Lung (tissue), 11 donors: ENCODE measurements at regions not wholly inside any gene's neighbourhood (a gene's known extent, or its start where the extent isn't known, plus 50 kb on each side); places are given as distances from the start of the nearest gene placed in this dataset.
"Not testable (repeated sequence)": the region's sequence is repeated elsewhere in the genome, so short reads cannot be mapped to it uniquely, and the experiment has no call there.

Source experiments
- ATAC-seq: fragments of 200-7000 bp; cut with Tn5 transposase; one replicate; pipeline ENCODE4 v1.9.1; 2020; ENCODE audit warnings: moderate number of reproducible peaks; ENCODE audit not compliant: insufficient read depth, low FRiP score
- DNase-seq, 3 donors: peaks; one replicate each; pipeline ENCODE4 v3.0.0-alpha.2; 2013 to 2017
- H3K27ac ChIP-seq, 2 donors: one replicate each; pipeline ENCODE4 v1.5.1; 2013; ENCODE audit warnings: mild to moderate bottlenecking in 2 of 2, moderate library complexity in 2 of 2, control low read depth in 1 of 2, inconsistent platforms in 1 of 2, low read depth in 1 of 2, low read length in 1 of 2
- H3K27me3 ChIP-seq, 3 donors: one replicate each; pipeline ENCODE4 v1.5.1; 2013; ENCODE audit warnings: low read length in 2 of 3; ENCODE audit not compliant: control insufficient read depth in 3 of 3, insufficient read depth in 3 of 3
- H3K36me3 ChIP-seq, 4 donors: one replicate each; pipeline ENCODE4 v1.5.1; 2013; ENCODE audit warnings: low read length in 4 of 4, mild to moderate bottlenecking in 1 of 4, moderate library complexity in 1 of 4; ENCODE audit not compliant: control insufficient read depth in 4 of 4, insufficient read depth in 4 of 4
- H3K4me1 ChIP-seq, 5 donors: one replicate each; pipeline ENCODE4 v1.5.1; 2013; ENCODE audit warnings: low read length in 5 of 5, mild to moderate bottlenecking in 2 of 5, moderate library complexity in 1 of 5; ENCODE audit not compliant: control insufficient read depth in 5 of 5, insufficient read depth in 5 of 5
- H3K4me3 ChIP-seq: one replicate; pipeline ENCODE4 v1.5.1; 2013; ENCODE audit warnings: mild to moderate bottlenecking, control low read depth, moderate library complexity
- H3K9ac ChIP-seq, 2 donors: one replicate each; pipeline ENCODE4 v1.5.1; 2013; ENCODE audit warnings: low read length in 2 of 2, control low read depth in 1 of 2; ENCODE audit not compliant: insufficient read depth in 1 of 2
- H3K9me3 ChIP-seq, 4 donors: one replicate each; pipeline ENCODE4 v1.5.1; 2013; ENCODE audit warnings: low read length in 3 of 4, mild to moderate bottlenecking in 1 of 4, moderate library complexity in 1 of 4; ENCODE audit not compliant: control insufficient read depth in 4 of 4, insufficient read depth in 3 of 4
- CTCF ChIP-seq: IDR thresholded peaks from 2 replicates; pipeline ENCODE4 v1.5.1; 2012; ENCODE audit warnings: mild to moderate bottlenecking; ENCODE audit errors: control extremely low read depth, extremely low read depth
- WGBS, 2 donors: extraction: QIAGEN DNeasy Blood & Tissue Kit; methylation state at CpG; one replicate each; pipeline ENCODE4 v1.1.7; 2013; 5-methylcytosine and 5-hydroxymethylcytosine counted together
- donor health status: control.
- donor health status: control.
- donor health status: Bipolar disorder and iron deficiency.
- donor health status: healthy.
- donor health status: DM: yes; HTN: yes; CAD: no.

- Histone ChIP-seq H3K4me1 (peaks cover 0 to 5% (median 0%) of the 10 kb centered on the region in 5 donors), H3K9me3 (peaks cover 0 to 6% (median 1%) of the 10 kb centered on the region in 4 donors), H3K9ac (no peak overlapping the region), H3K36me3 (no peaks in the 10 kb centered on the region), H3K27ac (no peak overlapping the region), H3K4me3 (no peak overlapping the region), H3K27me3 (no peaks in the 10 kb centered on the region)
- 80% methylated on average over 3 of the region's 3 CpGs for WGBS, 2 donors
- ATAC-seq (no peak), DNase-seq (peak in 1 of 3 donors; percentile 15)
- no peak for TF ChIP-seq CTCF
These were observed 418.4 kb downstream of the NUP35 start for GRCh38 chr2:183542606-183543005.

- no peak for TF ChIP-seq CTCF
- Histone ChIP-seq H3K4me3 (no peak overlapping the region), H3K36me3 (no peaks in the 10 kb centered on the region), H3K27ac (no peak overlapping the region), H3K4me1 (peaks cover 0 to 5% (median 0%) of the 10 kb centered on the region in 5 donors), H3K9ac (no peak overlapping the region), H3K27me3 (no peaks in the 10 kb centered on the region), H3K9me3 (peaks cover 0 to 6% (median 1%) of the 10 kb centered on the region in 4 donors)
- no peak for DNase-seq
- no peak for ATAC-seq
- 84 to 90% methylated on average over 5 of the region's 5 CpGs for WGBS, 2 donors
These were observed 419.0 kb downstream of the NUP35 start for GRCh38 chr2:183543222-183543621.

- DNase-seq: no peak
- ATAC-seq: no peak
- no peaks in the 10 kb centered on the region for H3K36me3 ChIP-seq
These were observed 419.5 kb downstream of the NUP35 start for GRCh38 chr2:183543731-183544130.

GRCh38 chr2:183546560-183547350 is 422.5 kb downstream of the NUP35 start:
- 82 to 84% methylated on average over 19 to 21 of the region's 21 CpGs for WGBS, 2 donors
- ATAC-seq, H3K4me3 ChIP-seq: not testable (repeated sequence)

More at GRCh38 chr2:183543731-183544130, 419.5 kb downstream of the NUP35 start:
- Histone ChIP-seq H3K9me3 (peaks cover 0 to 6% (median 1%) of the 10 kb centered on the region in 4 donors), H3K27ac (no peak overlapping the region), H3K4me1 (peaks cover 0 to 3% (median 0%) of the 10 kb centered on the region in 5 donors), H3K27me3 (no peaks in the 10 kb centered on the region), H3K4me3 (no peak overlapping the region), H3K9ac (no peak overlapping the region)
- WGBS, 2 donors: 44 to 63% methylated on average over 7 of the region's 7 CpGs
- TF ChIP-seq CTCF: no peak

More at GRCh38 chr2:183546560-183547350, 422.5 kb downstream of the NUP35 start:
- H3K4me1 ChIP-seq, H3K36me3 ChIP-seq, H3K9me3 ChIP-seq, H3K9ac ChIP-seq, H3K27ac ChIP-seq, DNase-seq, H3K27me3 ChIP-seq: not testable (repeated sequence)
